ENCODE measurements at regions not wholly inside any gene's neighbourhood (a gene's known extent, or its start where the extent isn't known, plus 50 kb on each side); places are given as distances from the start of the nearest gene placed in this dataset.
"Not testable (repeated sequence)": the region's sequence is repeated elsewhere in the genome, so short reads cannot be mapped to it uniquely, and the experiment has no call there.

DNA sequence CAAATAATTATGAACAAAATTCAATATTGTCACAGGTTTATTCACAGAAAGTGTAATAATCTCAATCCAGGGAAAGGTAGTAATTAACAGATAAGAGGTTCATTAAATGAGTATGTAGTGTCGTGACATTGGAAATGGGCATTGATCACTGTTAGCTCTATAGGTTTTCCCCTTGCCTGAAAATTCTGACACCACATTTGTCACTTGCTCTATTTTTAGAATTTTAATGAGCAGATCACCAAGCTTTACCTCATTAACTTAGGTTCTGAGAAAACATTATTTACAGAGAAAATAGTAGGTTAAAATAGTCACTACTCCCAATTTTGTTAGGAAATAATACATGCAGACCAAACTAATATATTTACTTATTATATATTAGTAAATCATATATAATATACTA lies 344.0 kb downstream of the DSC3 start:
- no peak for DNase-seq

GRCh38 chr18:30696201-30696600 lies 346.3 kb downstream of the DSC3 start:
- no peak for DNase-seq

DNA sequence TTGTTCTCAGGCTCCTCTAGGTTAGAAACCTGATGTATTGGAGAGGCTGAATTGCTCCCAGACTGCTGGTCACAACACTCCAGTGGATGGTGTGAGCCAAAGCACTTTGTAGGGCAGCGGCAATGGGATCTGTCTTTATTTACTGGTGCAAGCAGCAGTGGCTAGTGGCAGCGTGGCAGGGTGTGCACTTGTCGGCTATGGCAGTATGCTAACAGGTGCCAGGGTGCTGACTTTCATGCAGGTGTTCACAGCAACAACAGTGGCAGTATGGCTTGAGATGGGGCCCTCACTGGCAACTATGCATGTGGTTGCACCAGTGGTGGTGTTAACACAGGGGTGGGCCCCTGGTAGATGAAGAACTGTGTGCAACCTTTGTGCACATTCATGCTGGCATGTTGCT lies 347.8 kb downstream of the DSC3 start:
- DNase-seq: no peak

DNA sequence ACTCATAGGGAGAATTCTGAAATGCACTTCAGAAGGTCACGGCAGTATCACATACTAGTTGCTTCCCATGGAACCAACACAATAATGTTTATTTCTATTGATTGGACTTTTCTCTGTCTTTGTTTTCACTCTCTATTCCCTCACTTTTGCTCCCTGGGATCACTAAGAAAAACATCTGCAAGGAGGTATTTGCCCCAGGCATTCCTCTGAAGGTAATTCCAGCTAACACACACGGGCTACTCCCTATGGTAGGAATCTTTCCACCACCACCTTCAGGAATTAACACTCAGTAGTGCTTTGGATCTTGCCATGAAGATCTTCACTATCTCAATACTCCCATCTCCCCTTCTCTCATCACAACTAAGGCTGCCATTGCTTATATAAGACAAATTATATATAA lies 353.3 kb downstream of the DSC3 start:
- DNase-seq: no peak

DNA sequence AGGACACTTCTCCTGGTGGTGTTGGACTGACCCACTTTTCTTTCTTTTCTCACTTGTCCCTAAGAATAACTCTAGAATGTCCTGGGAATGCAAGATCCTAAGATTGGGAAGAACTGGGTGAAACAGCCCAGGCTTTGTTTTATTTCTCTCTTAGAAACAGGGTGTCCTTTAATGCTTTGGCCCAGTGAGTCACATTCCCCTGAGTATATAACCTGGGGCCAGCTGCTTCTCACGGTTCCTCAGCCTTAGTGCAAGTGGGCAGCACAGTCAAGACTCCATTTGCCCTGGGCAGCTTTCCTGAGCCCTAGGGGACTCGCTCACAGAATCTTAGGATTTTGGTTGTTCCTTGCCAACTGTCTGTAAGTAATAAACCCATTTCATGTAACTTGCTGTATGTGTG lies 355.0 kb downstream of the DSC3 start:
- DNase-seq: no peak

DNA sequence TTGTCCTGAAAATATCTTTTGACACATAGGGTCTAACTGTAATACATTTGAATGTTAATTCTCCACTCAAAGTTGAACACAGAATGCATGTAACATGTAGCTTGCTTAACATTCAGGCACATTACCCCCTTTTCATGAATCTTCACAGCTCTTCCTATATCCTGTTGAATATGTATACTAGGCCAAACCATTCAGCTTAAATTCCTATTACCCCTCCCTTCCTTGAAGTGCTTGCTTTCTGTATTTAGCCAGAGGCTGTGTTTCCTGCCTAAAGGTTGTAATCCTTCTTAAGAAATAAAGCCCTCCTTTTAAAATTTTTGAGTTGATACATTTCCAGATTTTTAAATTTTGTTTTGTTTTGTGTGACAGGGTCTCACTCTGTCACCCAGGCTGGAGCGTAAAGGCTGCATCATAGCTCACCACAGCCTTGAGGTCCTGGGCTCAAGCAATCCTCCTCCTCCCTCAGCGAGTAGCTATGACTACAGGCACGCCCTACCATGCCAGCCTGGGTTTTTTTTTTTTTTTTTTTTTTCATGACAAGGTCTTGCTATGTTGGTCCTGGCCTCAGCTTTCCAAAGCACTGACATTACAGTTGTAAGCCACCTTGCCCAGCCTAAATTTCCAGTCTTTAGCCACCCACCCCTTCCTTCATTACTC lies 357.6 kb downstream of the DSC3 start:
- DNase-seq: no peak

DNA sequence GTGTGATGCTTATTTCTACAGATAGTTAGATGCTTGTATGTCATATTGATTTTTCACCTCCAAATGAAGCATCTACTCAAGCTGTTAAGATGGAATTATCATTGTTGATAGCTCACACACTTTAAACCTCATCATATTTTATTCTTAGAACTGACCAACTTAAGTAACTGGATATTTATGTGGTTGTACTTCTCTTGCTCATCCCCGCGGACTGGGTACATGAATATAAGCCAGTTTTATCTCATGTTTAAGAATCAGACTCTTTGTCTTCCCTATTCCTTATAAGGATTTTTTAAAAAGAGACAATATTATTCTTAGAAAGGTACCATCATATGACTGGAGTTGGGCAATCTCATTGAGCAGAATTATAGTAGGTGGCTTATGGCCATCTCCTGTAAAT lies 358.7 kb downstream of the DSC3 start:
- DNase-seq: no peak

DNA sequence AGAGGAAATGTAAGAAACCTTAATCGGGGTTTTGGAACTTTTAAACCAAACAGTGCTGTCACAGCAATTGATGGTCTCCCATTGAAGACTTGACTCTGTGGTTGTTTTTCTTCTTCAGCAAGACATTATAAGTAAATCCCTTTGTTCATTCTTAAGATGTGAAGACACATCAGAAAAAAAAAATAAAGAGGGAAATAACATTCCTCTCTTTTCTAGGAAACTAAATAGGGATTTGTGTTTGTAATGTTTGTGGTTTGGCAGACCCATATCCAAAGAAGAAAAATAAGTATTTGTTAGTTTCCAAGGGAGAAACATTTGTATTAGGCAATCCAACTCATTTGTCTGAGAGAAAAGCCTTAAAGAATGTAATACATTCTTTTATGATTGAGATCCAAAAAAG lies 359.9 kb downstream of the DSC3 start:
- no peak for DNase-seq

DNA sequence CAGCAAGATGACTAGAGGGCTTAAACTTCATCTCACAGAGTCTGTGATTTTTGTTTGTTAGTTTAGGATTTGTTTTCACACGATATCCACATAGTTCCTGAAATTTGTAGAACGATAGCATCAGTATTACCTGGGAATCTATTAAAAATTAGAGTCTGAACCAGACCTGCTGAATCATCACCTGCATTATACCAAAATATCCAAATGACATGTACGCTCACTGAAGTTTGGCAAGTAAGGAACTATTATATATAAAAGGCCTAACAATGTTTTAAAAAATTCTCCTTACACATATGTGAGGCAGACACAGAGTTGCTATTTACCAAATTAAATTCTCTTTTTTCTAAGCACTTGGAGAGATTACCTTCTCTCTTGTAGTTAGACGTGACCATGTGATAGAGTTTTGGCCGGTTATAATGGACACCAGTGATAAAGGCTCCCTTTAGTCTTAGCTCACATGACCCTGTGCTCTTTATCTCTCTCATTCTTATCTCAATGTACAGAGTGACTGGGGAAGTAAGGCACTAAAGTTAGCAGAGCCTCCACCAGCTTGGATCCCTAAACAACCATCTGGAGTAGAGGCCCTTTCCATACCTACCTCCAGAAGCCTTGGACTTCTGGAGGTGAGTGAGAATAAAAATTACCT lies 363.1 kb downstream of the DSC3 start:
- DNase-seq: no peak

GRCh38 chr18:30677813-30678212 lies 364.7 kb downstream of the DSC3 start:
- DNase-seq: not testable (repeated sequence)

DNA sequence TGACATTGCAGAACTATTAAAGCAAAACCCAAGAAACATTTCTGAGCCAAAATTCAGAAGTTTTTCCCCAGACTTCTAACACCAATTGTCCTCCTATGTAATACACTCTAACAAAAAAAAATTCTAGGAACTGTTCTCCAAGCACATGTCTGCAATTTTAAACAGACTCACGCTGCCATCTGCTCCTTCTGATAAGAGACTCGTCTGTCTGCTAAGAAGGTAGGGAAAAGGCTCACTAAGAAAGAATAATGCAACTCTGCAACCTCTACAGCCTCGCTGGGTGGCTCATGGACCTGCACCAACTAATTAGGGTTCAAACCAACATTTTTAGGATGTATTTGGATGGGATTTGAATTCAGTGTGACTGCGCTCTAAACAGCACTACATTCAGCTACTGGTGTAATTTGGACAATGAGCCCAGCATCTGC lies 366.5 kb downstream of the DSC3 start:
- DNase-seq: no peak

GRCh38 chr18:30675493-30675892 lies 367.0 kb downstream of the DSC3 start:
- no peak for DNase-seq

GRCh38 chr18:30675072-30675471 lies 367.5 kb downstream of the DSC3 start:
- no peak for DNase-seq

DNA sequence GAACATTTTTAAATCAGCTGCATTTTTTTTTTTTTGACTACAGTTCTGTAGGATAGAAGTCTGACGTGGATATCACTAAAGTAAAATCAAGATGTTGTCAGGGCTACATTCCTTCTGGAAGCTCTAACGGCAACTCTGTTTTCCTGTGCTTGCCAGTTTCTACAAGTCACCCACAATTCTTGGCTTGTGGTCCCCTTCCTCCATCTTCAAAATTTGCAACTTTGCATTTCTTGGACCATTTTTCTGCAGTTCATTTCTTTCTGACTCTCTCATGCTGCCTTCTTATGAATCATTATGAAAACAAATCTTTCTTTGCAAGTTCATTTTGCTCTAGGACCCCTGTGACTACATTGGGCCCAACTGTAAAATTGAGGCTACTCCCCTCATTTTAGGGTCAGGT lies 367.9 kb downstream of the DSC3 start:
- DNase-seq: no peak

- DNase-seq: not testable (repeated sequence)
Observed at GRCh38 chr18:30672439-30672838, 370.1 kb downstream of the DSC3 start.

GRCh38 chr18:30658306-30658705 lies 384.2 kb downstream of the DSC3 start:
- DNase-seq: no peak

DNA sequence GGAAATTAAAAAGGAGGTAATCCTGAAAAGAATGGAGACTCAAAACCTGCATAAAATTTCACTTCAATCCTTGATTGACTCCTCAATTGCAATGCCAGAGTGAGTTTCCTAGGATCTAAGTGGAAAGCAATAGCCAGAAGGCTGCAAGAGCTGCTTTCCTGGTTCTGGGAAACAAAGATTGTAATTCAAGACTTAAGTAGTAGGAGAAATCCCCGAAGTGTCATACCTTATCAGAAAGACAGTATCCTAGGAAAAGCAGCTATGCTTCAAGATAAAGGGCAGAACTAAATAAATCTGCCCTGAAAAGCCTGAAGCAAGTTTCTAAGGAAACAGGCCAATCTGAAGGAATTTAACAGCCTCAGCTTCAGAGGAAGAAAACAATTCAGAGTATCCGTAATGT lies 390.2 kb downstream of the DSC3 start:
- no peak for DNase-seq

GRCh38 chr18:30650499-30650898 lies 392.0 kb downstream of the DSC3 start:
- DNase-seq: no peak

- DNase-seq: no peak
Observed at GRCh38 chr18:30644158-30644557, 398.4 kb downstream of the DSC3 start.

GRCh38 chr18:30639361-30639760 lies 403.2 kb downstream of the DSC3 start:
- DNase-seq: no peak

GRCh38 chr18:30634249-30634648 lies 408.3 kb downstream of the DSC3 start:
- DNase-seq: no peak

DNA sequence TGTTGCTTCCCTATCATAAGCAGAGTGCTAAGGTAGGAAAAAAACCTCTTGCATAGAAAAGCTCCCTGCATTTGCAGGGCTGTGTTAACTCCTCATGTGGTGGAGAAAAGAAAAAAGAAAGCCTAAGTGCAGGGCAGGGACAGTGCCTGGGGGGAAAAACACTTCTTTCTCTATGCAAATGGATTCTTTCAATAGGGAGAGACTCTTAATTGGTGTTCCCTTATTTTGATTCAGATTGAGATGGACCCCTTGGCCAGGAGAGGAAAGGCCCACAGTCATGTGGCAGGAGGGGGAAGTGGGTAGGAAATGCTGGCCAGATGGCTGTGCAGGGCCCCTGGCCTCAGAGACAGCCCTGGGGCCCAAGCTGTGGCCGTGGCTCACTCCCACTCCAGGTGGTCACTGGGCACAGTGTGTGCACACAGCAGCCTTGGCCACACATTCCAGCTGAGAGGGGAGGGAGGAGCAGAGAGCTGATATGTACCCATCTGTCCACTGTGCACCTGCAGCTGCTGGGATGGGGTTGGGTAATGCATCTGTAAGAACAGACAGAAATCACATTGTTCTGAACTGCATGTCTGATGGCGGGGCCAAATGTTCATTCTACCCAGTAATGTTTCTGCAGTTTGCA lies 410.4 kb downstream of the DSC3 start:
- peak in 1 of 2 experiments; percentile 8 for DNase-seq

- no peak for DNase-seq
Observed at GRCh38 chr18:30625961-30626360, 416.6 kb downstream of the DSC3 start.

DNA sequence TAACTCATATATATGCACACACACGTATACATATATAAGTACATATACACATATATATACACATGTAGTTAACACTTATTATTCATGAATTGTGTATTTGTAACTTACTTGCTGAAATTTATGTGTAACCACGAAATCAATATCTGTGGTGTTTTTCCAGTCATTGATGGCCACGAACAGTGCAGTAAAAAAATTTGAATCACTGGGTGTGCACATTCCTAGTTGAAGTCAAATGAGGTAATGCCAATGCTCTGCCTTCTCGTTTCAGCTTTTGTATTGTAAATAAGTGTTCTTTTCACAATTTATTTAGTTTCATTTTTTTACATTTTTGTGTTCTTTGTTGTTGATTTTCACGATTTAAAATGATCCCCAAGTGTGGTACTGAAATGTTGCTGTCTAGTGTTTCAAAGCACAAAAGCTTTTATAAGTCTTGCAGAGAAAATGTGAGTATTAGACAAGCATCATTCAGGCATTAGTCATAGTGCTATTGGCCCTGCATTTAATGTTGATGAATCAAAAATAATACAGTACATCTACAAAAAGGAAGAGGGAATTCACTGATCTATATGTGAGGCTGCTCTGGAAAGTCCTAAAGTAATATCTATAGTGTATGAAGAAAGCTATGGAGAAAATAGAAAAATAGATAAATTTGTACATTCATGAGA lies 419.0 kb downstream of the DSC3 start:
- DNase-seq: no peak
